ENCODE measurements at regions not wholly inside any gene's neighbourhood (a gene's known extent, or its start where the extent isn't known, plus 50 kb on each side); places are given as distances from the start of the nearest gene placed in this dataset.

DNA sequence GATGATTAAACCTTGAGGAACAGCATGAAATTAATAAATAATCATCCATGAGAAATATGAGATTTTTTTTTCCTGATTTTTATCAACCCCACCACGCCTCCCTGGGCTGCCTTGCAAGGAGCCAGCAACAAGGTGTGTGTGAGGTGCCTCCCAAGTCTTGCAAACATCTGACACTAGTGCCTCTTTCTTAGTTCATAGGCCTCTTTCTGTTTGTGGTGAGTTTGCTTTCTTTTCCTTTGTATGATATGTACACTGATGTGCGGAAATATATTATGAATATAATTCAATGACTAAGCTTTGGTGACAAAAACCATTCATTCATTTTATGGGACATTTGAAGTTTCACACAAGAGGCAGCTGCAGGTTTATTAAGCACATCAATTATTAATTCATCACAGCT, 63.2 kb upstream of the SYNDIG1 start:
- TF ChIP-seq POLR2A (IDR thresholded peaks at IDR 0.05), result no peak
- TF ChIP-seq, protein P1, sequence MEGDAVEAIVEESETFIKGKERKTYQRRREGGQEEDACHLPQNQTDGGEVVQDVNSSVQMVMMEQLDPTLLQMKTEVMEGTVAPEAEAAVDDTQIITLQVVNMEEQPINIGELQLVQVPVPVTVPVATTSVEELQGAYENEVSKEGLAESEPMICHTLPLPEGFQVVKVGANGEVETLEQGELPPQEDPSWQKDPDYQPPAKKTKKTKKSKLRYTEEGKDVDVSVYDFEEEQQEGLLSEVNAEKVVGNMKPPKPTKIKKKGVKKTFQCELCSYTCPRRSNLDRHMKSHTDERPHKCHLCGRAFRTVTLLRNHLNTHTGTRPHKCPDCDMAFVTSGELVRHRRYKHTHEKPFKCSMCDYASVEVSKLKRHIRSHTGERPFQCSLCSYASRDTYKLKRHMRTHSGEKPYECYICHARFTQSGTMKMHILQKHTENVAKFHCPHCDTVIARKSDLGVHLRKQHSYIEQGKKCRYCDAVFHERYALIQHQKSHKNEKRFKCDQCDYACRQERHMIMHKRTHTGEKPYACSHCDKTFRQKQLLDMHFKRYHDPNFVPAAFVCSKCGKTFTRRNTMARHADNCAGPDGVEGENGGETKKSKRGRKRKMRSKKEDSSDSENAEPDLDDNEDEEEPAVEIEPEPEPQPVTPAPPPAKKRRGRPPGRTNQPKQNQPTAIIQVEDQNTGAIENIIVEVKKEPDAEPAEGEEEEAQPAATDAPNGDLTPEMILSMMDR (IDR thresholded peaks at IDR 0.05), result no peak
- no peak for TF ChIP-seq EP300 (IDR thresholded peaks at IDR 0.05)

All from upper lobe of left lung (tissue), 4 donors.